ENCODE measurements at regions not wholly inside any gene's neighbourhood (a gene's known extent, or its start where the extent isn't known, plus 50 kb on each side); places are given as distances from the start of the nearest gene placed in this dataset.

DNA sequence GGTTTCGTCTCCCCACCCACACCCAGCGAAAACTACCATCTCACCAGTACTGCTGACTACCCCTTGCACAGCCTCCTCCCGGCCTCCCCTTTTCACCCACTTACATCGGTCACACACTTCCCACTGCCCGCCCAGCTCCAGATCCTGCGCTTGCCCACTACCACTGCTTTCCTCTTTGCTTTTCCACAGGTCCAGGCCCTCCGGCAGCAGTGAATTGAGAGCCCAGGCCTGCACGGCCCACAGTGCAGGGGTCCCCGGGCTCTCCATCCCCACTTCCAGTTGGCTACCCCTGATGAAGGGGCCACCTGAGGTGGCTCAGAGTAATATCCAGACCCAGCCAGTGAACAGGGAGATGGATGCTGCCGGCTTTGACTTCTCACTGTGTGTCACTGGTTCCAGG lies 120.2 kb upstream of the FSTL4 start:
- no peak for DNase-seq

DNA sequence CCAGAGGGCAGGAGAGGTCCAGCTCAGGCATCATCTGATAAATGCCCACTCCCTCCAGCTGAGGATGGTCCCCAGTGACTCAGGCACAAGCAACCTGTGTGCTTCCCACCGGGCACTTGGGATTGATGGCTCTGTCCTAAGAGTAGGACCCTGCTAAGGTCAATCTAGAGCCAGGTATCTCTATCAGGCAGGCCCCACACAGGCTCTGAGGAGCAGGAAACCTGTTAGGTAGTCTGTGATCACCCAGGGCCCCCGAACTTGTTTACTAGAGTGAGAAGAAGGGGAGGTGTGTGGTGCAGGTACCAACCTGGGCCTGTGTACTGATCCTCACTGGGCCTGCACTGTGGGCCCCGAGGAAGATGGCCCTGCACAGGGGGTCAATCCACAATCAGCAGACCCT lies 119.6 kb upstream of the FSTL4 start:
- DNase-seq: no peak

DNA sequence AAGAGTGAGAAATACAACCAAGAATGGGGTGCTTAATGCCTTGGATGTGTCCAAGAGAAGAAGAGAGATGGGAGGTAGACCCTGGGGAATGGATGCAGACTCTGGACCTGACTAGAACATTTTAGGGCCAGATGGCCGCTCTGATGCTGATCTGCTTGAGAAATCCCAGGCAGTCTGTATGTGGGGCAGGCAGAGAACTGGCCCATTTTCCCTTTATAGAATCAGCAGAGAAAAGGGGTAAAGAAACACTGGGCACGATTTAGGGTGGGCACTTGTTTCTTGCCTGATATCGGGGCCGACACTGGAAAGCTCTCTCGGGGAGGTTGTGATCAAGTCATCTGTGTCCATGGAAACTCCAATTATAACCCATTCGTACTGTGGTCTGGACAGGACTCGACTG lies 118.5 kb upstream of the FSTL4 start:
- no peak for DNase-seq

DNA sequence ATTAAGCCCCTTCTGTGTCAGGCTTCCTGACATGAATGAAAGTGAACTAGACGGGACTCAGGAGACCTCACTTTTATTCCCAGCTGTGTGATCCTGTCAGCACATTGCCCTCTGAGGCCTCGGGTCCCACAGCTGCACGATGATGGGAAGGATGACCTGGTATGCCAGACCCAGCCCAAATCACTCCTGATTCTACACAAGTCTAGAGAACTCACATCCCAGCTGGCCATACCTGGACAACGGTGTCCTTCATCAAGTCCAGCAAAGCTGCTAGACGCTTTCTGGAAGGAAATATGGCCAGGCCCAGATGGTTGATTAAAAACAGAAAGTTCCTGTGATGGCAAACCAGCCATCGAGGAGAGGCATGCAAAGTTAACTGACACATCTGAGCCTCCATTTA lies 118.0 kb upstream of the FSTL4 start:
- DNase-seq: no peak

DNA sequence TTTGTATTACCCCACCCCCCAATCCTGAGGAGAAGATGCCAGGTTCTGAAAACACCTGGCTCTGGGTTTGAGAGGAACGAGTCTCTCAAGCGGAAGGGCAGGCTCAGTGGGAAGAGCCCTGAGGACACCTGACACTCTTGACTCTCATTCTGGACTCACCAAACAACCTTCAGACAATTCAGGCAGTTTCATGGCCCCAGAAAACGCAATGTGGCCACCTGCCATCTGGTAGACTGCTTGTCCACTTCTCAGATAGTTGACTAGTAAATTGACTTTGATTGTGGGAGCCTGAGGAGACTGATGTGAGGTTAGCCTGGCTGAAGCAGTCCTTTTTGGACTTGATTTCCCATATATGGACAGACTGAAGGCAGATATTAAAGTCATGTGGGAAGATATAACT lies 117.5 kb upstream of the FSTL4 start:
- DNase-seq: no peak

DNA sequence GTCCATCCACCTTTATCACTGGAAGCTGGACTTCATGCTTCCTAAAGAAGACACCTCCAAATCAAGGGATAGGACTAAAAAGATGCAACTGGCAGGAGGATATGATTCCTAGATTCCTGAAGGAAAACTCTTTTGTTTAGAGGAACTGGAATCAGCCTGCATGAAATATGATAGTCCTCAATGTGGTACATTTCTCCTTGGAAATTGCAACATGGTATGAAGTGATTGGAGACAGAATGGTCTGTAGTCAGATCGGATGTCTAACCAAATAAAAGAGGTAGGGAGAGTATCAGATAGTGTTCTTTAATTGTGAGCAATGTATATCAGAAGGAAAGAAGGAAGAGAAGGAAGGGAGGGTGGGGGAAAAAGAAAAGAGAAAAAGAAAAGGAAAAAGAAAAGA lies 116.1 kb upstream of the FSTL4 start:
- no peak for DNase-seq

DNA sequence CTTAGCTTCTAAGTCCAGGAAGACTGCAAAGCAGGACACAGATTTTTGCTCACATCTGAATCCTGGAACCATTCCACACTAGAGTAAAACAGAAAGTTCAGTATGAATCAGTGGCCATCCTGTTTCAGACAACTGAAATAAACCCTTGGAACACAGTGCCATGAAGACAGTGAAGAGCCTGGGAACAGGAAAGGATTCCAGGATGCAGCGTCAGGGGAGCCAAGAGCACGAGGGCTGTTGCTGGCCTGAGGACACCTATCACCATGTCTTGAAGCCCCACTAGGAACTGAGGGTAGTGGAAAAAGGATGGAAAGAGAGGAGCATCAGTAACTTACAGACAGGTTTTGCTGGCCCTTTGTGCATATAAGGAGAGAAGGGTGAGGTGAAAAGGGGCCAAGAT lies 115.3 kb upstream of the FSTL4 start:
- DNase-seq: no peak

DNA sequence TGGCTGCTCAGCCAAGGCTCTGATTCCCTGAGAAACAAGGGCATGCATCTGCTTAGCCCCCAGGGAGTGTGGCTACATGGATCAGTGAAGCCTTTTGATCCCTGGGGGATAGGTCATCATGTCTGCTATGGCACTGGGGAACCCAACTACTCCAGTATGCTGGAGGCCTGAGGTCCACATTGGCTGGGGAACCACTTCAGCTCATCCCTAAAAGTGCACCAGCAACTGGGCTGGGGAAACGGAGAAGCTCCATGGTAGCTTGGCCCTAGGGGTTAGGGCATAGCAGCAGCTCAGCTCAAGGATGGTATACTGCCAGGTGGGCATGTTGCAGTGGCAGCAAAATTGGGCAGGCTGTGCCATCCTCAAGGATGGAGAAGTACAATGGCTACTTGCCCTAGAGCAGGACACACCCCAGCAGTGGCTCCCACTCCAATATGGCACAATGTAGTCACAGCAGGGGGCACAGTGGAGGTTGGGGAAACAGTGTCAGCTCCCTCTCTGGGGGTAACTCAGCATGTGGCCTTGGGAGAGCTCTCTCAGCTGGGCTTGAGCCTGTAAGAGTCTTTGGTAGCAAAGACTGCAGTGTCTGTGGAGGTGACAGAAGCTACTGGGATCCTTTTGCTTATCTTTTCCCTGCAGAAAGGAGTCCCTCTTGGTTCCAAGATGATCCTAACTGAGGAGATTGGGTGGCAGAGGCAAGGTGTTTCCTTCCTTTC lies 111.5 kb upstream of the FSTL4 start:
- no peak for DNase-seq

DNA sequence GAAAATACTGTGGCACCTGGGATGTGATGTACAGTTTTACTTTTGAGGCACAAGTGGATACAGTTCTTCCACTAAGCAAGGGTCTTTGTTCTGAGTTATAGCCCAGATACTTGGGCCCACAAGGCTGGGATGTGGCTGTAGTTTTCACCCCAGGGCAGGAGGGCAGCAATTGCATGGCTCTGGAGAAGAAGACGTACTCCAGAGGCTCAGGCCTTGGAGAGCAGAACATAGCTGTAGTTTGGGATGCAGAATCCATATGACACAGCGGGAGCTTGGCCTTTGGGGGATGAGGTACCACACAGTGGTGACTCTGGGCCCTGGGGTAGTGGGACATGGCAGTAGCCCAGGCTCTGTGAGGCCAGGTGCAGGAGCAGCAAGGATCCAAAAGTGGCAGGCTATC lies 110.8 kb upstream of the FSTL4 start:
- no peak for DNase-seq

DNA sequence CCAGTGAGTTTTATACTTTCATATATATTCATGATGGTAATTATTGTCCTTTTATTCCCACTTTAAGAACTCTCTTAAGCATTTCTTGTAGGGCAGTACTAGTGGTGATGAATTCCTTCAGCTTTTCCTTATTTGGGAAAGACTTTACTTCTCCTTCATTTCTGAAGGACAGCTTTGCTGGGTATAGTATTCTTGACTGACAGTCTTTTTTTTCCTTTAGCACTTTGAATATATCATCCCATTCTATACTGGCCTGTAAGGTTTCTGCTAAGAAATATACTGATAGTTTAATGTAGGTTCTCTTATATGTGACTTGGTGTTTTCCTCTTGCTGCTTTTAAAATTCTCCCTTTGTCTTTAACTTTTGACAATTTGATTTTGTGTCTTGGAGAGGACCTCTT lies 109.0 kb upstream of the FSTL4 start:
- DNase-seq: no peak

DNA sequence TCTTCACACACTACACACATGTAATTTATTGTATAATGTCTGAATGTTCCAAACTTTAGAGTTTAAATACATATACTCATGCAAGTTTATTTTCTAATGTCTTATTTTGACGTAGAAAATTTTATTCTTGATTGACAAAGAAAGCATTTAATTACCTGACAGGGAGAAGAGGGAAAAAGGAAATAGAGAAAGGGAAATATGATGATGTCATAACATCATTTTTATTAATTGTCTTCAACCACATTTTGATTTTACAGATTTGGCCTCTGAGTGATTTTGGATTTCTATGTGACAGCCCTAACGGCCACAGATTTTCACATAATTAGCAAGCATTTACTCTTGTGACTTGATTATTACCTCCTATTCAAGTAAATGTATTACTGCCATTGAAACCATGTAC lies 106.1 kb upstream of the FSTL4 start:
- no peak for DNase-seq

DNA sequence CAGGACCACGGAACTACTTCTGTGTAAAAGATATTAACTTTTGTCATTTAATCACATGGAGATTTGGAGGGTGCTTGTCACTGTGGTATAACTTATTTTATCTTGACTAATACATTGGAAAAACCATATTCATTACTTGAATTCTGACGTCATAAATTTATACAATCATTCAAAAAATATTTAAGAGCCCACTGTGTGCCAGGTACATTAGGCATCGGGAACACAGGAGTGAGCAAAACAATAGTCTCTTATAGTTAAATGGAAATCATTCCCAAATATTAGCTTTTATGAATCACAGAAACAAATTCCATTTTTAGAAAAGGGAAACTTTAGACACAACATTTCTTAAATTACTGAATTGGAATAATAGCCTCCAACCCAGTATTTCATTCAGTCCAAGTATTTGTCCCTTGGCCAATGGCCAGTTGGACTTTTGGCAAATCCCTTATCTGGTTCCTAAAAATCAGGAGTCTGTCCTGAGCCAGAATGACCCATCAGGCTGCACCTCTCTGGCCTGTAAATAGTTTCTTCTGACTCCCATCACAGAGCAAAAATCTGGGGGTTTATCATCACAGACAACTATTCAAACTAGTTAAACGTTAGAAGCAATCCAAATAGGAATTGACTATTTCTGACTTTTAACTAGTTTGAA lies 104.3 kb upstream of the FSTL4 start:
- DNase-seq: no peak

DNA sequence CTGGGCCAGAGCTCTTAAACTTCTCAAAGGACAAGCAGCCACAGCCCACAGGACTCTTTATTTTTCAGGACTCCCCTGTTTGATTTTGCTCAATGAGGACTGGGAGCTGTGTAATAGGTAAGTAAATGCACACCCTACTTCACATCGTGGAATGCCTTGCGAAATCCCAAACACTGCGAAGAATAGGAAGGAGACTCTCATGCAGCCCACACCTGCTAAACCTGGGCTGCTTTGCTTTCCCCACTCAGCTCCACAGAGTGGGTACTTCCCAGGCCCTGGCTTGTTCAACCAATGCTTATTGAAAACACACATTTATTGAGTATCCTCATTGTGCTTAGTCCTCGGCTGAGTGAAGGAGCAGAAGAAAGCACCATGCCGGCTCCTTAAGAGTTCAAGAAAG lies 103.3 kb upstream of the FSTL4 start:
- no peak for DNase-seq

DNA sequence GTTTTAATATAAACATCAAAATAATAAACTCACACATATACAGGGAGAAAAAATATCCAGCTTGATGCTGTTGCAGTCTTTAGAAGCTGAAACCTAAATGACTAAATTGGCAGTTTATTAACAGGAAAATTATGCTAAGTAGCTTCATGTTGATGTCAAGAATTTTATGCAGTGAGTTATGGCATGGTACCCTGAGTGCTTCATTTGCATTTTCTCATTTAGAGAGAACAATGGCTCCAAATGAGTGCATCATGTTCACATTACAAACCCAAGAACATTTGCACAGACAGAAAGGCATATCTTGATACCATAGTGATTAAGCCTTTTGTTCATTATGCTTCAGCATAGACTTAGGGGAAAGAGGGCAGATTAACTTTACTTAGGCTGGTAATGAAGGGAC lies 102.9 kb upstream of the FSTL4 start:
- no peak for DNase-seq

DNA sequence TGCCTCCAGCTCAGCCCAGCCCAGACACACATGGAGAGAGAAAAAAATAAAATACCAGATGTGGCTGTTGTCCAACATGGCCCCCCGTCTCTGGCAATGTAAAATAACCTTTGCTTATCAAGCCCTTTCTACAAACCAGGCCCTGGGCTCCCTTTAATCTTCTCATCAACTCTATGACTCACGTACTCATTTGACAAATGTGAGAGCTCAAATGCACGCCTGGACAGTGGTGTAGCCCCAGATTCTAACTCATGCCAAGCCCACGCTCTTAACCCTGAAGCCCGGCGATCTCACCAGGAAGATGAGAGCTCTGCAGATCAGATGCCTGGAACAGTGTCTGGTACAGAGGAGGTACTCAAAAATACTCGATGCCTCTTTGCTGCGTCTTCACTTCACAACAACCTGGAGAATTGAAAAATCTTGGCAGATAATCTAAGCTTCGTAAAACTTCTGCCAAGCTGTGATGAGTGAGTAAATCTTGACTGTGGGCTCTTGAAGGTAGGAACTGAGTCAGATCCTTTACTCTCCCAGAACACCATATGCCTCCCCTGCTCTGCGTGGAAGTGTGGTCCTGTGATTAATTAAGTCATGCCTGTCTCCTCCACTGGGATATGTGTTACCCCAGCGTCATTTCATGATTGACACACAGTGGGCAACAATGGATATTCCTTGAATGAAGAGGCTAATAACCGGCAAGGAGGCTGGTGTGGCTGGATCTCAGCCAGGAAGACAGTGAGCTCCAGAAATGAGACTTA lies 102.0 kb upstream of the FSTL4 start:
- no peak for DNase-seq

DNA sequence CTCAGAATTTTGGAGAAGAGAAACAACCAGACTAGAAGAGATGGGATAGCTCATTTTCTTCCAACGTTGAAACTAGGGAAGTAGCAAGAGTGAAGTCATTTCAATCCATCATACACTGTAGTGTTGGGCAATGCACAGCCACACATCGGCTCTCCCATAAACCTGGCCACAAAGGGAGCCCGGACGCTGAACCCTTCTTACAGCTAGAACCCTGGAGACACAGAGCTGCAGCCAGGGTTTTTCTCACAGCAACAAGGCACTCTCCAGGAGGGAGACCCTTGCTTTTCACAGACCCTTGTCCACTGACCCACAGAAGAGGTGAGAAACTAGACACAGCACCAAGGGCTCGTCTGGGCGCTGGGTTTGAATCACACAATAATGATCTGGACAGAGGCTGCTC lies 101.4 kb upstream of the FSTL4 start:
- no peak for DNase-seq

DNA sequence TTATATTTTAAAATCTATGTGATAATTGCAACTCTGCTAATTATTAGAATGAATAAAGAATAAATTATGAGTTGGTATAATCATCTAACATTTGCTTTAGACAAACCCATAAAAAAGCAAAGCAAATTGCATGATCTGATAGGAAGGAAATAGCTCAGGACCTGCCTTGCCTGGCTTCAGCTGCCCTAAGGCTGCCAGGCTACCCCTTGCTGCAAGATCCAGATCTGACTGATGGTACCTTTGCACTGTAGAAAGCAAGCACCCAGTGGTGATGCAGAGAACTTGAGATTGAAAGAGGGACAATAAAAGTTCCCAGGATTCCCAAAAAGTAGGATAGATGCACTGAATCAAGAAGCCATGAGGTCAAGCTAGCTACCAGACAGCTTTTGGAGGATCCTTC lies 100.9 kb upstream of the FSTL4 start:
- no peak for DNase-seq

DNA sequence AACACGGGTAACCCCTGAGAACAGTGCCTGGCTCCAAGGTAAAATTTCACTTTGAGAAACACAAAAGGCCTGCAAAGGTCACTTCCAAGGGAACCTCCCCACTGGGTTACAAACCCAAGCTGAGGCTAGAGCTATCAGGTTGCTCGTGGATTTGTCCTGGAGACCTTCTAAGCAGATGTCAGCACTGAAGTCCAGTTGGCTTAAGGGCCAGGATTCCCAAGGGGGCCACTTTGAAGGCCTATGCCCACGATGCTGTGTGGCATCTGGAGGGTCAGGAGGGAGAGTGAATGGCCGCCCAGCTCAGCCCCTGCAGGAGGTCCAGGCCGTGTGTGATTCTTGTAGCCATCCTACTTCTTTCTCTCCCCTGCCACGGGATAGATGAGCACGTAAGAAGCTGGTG lies 100.2 kb upstream of the FSTL4 start:
- no peak for DNase-seq

DNA sequence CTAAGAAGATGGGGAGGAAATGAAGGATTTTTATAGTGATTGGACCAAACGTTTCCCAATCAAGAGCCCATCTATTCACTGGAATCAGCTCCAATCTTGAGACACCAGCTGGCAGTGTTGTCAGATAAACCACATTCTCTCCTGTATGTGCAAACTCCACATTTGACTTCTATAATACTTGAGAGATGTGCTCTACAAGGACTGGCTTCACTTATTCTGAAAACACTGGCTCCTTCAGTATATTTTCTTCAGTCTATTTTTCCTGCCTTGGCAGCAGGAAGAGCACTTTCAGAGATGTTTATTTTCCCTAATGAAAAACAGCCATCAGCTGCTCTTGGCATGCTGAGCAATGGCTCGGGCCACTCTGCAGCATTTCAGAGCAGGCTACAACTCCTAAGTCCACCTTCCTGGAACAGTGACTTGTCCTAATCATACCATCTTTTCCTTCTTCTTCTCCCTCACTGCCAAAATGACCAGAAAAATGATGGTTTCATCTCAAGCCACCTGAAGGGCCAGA lies 96.9 kb upstream of the FSTL4 start:
- DNase-seq: no peak

DNA sequence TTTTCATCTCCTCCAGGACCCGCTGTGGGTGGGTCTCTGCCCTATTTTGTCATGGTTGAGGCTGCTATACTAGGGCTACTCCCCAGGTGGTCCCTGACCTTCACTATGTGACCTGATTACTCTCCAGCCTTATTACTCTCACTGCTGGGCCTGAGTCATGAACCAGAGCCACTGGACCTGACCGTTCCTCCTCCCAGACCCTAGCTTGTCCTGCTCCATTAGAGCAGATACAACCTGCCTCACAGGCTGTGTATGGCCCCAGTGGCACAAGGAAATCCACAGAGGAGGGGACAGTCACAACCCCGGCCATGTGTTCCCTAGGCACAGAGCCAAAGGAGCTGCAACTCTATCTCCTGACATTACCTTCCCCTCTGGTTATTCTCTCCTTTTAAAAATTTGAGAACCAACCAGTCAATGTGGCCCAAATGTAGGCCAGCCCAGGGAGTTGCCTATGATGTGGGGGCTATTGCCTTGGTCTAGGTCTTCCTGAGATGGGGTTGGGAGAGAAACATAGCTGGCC lies 96.0 kb upstream of the FSTL4 start:
- DNase-seq: no peak

DNA sequence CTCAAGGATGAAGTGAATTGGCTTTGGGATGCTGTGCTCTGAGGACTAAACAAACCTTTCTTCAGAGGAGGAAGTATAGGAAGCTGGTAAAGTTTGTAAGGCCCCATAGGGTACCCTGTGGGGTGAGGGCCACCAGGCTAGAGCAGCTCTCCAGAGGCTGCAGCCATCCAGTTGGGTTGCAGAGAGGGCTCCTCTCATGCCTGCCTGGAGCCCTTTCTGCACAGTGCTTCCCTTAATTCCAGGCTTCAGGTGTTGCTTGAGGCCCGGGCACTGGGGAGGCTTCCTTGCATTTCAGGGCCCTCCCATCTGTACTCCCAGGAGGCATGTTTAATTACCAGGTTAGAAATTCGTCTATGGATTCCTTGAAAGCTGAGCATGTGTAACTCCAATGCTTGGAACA lies 95.3 kb upstream of the FSTL4 start:
- no peak for DNase-seq

DNA sequence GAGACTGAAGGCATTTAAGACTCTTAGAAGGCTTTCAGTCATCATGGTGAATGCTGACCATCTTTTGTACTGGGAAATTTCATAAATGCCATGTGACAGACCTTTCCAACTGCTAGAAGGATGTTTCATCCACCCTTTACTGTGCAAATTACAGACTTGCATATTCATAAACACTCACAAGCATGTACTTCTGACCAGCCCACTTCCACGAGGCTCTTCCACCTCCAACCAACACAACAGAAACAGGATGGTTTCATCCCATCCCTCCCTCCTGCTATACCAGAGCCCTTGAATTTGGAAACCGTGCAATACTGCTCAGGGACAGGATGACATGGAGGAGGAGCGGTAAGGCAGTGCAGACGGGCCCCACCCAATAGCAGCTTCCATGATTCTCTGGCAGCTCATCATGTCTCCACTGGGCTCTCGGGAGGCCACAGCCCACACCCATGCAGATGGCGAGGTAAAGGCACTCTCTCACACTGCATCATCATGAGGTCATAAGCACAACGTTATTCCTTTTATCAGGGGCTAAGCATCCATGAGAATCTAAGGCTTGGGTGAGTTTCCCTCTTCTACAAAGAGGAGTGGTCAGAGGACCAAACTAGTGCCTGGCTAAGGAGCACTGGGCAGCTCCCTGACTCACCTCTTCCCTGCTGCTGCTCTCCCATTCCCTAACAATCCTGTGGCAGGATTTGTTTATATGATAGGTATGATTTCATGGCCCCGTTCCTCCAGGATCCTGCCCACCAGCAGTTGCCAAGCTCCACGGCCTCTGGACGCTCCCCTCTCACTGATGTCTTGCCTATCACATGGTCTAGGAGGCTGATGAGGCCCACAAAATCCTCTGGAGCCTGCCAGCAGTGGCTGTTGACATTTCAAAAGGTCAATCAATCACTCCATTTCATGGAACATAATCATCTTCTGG lies 94.4 kb upstream of the FSTL4 start:
- no peak for DNase-seq

DNA sequence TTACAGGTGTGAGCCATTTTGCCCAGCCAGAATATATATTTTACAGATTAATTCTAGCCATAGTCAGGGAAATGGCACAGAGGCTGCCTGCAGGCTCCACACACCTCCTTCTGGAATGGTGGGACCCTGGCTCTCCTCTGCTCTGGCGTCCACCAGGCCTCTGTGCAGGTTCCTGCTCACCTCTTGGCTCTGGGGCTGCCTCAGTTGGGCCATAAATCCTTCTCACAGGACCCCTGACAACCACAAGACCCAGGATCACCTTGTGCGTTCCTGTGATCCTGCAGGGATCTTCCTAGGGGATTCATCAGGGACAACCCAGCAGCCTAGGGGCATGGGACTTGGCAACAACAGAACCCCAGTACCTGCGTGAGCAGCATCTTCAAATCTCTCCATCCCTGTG lies 93.0 kb upstream of the FSTL4 start:
- DNase-seq: no peak
